CD4-positive, alpha-beta T cell (primary cell): ENCODE measurements at regions not wholly inside any gene's neighbourhood (a gene's known extent, or its start where the extent isn't known, plus 50 kb on each side); places are given as distances from the start of the nearest gene placed in this dataset.

Experiments
- ATAC-seq: fragments of 200-7000 bp; cut with Tn5 transposase; one replicate; pipeline ENCODE4 v1.10.0; 2022; ENCODE audit warnings: mild to moderate bottlenecking; ENCODE audit not compliant: poor library complexity
- CTCF ChIA-PET: fragments of 350-600 bp; sonication (Branson Sonifier 250); formaldehyde crosslinking; loops from one replicate; lab custom pipeline; 2021; ENCODE audit warnings: antibody characterized with exemption, inconsistent platforms; lab: Charles Lee
- POLR2A ChIA-PET: fragments of 350-600 bp; sonication (Branson Sonifier 250); formaldehyde crosslinking; loops from one replicate; lab custom pipeline; 2021; ENCODE audit warnings: antibody characterized with exemption, inconsistent platforms; lab: Charles Lee
- DNase-seq, 14 experiments: peaks; one replicate each; pipeline ENCODE4 v3.0.0-alpha.2; 2013 to 2020; ENCODE audit warnings: mixed read lengths in 2 of 14
- H3K27ac ChIP-seq, 2 donors: one replicate each; pipeline versions ENCODE4 v1.5.1 to v1.7.0; 2013; ENCODE audit warnings: low read length in 2 of 2, low read depth in 1 of 2, mild to moderate bottlenecking in 1 of 2
- H3K27me3 ChIP-seq, 2 experiments: 1 replicate in 1 of 2; 2 replicates in 1 of 2; pipeline versions ENCODE4 v1.6.1 to v1.7.0; 2013; ENCODE audit warnings: low read length in 2 of 2, control low read depth in 1 of 2, mild to moderate bottlenecking in 1 of 2, moderate library complexity in 1 of 2; ENCODE audit not compliant: insufficient read depth in 2 of 2, control insufficient read depth in 1 of 2
- H3K36me3 ChIP-seq: one replicate; pipeline ENCODE4 v1.6.1; 2013; ENCODE audit warnings: low read length, control low read depth; ENCODE audit not compliant: insufficient read depth
- H3K4me1 ChIP-seq: one replicate; pipeline ENCODE4 v1.6.1; 2013; ENCODE audit warnings: low read length, control low read depth; ENCODE audit not compliant: insufficient read depth
- H3K4me3 ChIP-seq: one replicate; pipeline ENCODE4 v1.5.1; 2013; ENCODE audit warnings: mild to moderate bottlenecking, low read length, moderate library complexity
- H3K9me3 ChIP-seq, 2 experiments: 1 replicate in 1 of 2; 2 replicates in 1 of 2; pipeline versions ENCODE4 v1.6.1 to v1.7.0; 2013; ENCODE audit warnings: low read length in 2 of 2, mild to moderate bottlenecking in 2 of 2, control low read depth in 1 of 2, moderate library complexity in 1 of 2; ENCODE audit not compliant: control insufficient read depth in 1 of 2, insufficient read depth in 1 of 2
- H3K27ac Mint-ChIP-seq: one replicate; pipeline ENCODE4 v1.8.0; 2020; ENCODE audit warnings: mixed read lengths
- H3K27me3 Mint-ChIP-seq: one replicate; pipeline ENCODE4 v1.8.0; 2021; ENCODE audit warnings: mixed read lengths
- H3K36me3 Mint-ChIP-seq: one replicate; pipeline ENCODE4 v1.8.0; 2021; ENCODE audit warnings: low read depth, mixed read lengths
- H3K4me1 Mint-ChIP-seq: one replicate; pipeline ENCODE4 v1.8.0; 2021; ENCODE audit warnings: low read depth, mixed read lengths
- H3K4me3 Mint-ChIP-seq: one replicate; pipeline ENCODE4 v1.8.0; 2020; ENCODE audit warnings: mild to moderate bottlenecking, mixed read lengths
- H3K9me3 Mint-ChIP-seq: one replicate; pipeline ENCODE4 v1.8.0; 2020; ENCODE audit warnings: mixed read lengths
- intact Hi-C, 2 experiments: fragments of 100-400 bp; cut with DNase I in 1 of 2; cut with micrococcal nuclease in 1 of 2; formaldehyde crosslinking; loops; one replicate each; pipeline versions ENCODE4 v1.15.1 to v1.9.0; 2023 to 2025; cut with DNase I, micrococcal nuclease
- TF ChIP-seq, protein P1 (sequence below): fragments of 200-600 bp; IDR thresholded peaks from one replicate; pipeline ENCODE4 v1.8.0; 2022; ENCODE audit warnings: antibody characterized with exemption, mild to moderate bottlenecking

DNA sequence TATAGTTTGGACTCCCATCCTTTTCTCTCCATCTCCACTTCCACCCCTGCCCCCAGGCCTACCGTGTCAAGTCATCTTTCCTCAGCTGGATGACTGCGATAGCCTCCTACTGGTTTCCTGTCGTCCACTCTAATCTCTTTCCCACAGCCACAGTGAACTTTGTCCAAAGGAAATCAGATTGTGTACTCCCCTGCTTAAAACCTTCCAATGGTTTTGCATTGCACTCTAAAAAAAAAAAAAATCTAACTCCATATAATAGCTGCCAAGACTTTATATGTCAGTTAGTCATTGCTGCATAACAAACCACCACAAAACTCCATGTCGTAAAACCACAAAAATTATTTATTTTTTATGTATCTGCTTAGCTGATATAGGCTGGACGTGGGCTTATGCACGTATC is 160.2 kb upstream of the CCDC68 start:
- no peak overlapping the region for H3K4me3 Mint-ChIP-seq
- no peaks in the 10 kb centered on the region for H3K4me1 ChIP-seq
- peaks cover 2% of the 10 kb centered on the region for H3K9me3 Mint-ChIP-seq
- no peak overlapping the region for H3K27ac Mint-ChIP-seq
- TF ChIP-seq, protein P1, sequence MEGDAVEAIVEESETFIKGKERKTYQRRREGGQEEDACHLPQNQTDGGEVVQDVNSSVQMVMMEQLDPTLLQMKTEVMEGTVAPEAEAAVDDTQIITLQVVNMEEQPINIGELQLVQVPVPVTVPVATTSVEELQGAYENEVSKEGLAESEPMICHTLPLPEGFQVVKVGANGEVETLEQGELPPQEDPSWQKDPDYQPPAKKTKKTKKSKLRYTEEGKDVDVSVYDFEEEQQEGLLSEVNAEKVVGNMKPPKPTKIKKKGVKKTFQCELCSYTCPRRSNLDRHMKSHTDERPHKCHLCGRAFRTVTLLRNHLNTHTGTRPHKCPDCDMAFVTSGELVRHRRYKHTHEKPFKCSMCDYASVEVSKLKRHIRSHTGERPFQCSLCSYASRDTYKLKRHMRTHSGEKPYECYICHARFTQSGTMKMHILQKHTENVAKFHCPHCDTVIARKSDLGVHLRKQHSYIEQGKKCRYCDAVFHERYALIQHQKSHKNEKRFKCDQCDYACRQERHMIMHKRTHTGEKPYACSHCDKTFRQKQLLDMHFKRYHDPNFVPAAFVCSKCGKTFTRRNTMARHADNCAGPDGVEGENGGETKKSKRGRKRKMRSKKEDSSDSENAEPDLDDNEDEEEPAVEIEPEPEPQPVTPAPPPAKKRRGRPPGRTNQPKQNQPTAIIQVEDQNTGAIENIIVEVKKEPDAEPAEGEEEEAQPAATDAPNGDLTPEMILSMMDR, result no peak
- no peaks in the 10 kb centered on the region for H3K9me3 ChIP-seq
- no peaks in the 10 kb centered on the region for H3K36me3 Mint-ChIP-seq
- DNase-seq (no peak), ATAC-seq (no peak)
- ChIA-PET CTCF (no interaction called here), POLR2A (no interaction called here)
- H3K36me3 ChIP-seq, result no peaks in the 10 kb centered on the region
- intact Hi-C loops, result no loop called here
- no peaks in the 10 kb centered on the region for H3K27me3 Mint-ChIP-seq
- no peak overlapping the region for H3K27ac ChIP-seq
- no peak overlapping the region for H3K4me3 ChIP-seq
- no peaks in the 10 kb centered on the region for H3K27me3 ChIP-seq
- no peaks in the 10 kb centered on the region for H3K4me1 Mint-ChIP-seq

DNA sequence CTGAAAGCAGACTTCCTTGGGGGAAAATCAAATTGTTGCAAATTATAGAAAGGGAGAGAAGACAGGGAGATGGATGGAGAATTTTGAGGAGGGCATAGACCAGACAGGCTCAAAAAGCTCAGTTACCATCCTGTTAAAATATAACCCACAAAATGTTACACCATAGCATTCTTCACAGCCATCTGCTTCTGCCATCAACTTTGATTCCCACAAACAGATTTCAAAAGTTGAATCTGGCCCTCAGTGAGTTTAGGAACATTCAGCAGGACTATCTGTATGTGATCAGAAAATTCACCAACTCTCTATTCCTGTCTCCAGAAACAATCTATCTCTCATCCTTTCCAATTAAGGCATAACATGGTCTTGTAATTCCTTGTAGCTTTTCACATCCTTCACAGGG is 159.8 kb upstream of the CCDC68 start:
- no peak overlapping the region for H3K27ac ChIP-seq
- no peaks in the 10 kb centered on the region for H3K4me1 Mint-ChIP-seq
- H3K9me3 ChIP-seq, result no peaks in the 10 kb centered on the region
- no peak overlapping the region for H3K4me3 ChIP-seq
- ChIA-PET POLR2A (no interaction called here), CTCF (no interaction called here)
- intact Hi-C loops, result no loop called here
- DNase-seq (no peak), ATAC-seq (no peak)
- H3K27me3 ChIP-seq, result no peaks in the 10 kb centered on the region
- H3K4me3 Mint-ChIP-seq, result no peak overlapping the region
- no peak overlapping the region for H3K27ac Mint-ChIP-seq
- H3K4me1 ChIP-seq, result no peaks in the 10 kb centered on the region
- no peaks in the 10 kb centered on the region for H3K27me3 Mint-ChIP-seq
- H3K36me3 Mint-ChIP-seq, result no peaks in the 10 kb centered on the region
- H3K9me3 Mint-ChIP-seq, result peaks cover 2% of the 10 kb centered on the region
- H3K36me3 ChIP-seq, result no peaks in the 10 kb centered on the region
- TF ChIP-seq, protein P1, result no peak

DNA sequence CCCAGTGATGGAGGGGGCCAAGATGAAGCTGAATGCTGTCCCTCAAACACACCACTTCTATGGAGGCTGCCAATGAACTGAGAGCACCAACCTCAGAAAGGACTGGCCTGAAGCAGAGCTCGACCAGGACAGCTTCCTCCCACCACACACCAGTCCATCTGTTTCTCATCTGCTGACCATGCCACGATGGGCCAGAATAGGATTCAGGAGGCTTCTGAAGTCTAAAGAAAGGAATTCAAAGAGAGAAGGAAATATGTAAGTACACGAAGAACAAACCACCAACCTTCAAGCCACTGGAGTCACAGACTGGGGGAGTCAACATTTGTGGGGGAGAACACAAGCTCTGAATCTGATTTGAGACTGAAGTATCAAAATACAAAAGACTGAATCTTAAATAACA is 157.6 kb upstream of the CCDC68 start:
- no peak overlapping the region for H3K4me3 ChIP-seq
- H3K27ac Mint-ChIP-seq, result no peak overlapping the region
- no peaks in the 10 kb centered on the region for H3K36me3 Mint-ChIP-seq
- H3K27ac ChIP-seq, result no peak overlapping the region
- no peak overlapping the region for H3K4me3 Mint-ChIP-seq
- intact Hi-C loops, result no loop called here
- peaks cover 4% of the 10 kb centered on the region for H3K27me3 Mint-ChIP-seq
- DNase-seq (no peak), ATAC-seq (no peak)
- H3K4me1 Mint-ChIP-seq, result no peaks in the 10 kb centered on the region
- TF ChIP-seq, protein P1, result no peak
- no peaks in the 10 kb centered on the region for H3K36me3 ChIP-seq
- H3K4me1 ChIP-seq, result no peaks in the 10 kb centered on the region
- H3K27me3 ChIP-seq, result no peaks in the 10 kb centered on the region
- POLR2A ChIA-PET, result no interaction called here
- CTCF ChIA-PET, result no interaction called here
- peaks cover 2% of the 10 kb centered on the region for H3K9me3 Mint-ChIP-seq
- no peaks in the 10 kb centered on the region for H3K9me3 ChIP-seq
